ENCODE measurements at regions not wholly inside any gene's neighbourhood (a gene's known extent, or its start where the extent isn't known, plus 50 kb on each side); places are given as distances from the start of the nearest gene placed in this dataset.
A peak's percentile ranks its signal among the peaks of the same experiment; 100 is the strongest.
"Not testable (repeated sequence)": the region's sequence is repeated elsewhere in the genome, so short reads cannot be mapped to it uniquely, and the experiment has no call there.

DNA sequence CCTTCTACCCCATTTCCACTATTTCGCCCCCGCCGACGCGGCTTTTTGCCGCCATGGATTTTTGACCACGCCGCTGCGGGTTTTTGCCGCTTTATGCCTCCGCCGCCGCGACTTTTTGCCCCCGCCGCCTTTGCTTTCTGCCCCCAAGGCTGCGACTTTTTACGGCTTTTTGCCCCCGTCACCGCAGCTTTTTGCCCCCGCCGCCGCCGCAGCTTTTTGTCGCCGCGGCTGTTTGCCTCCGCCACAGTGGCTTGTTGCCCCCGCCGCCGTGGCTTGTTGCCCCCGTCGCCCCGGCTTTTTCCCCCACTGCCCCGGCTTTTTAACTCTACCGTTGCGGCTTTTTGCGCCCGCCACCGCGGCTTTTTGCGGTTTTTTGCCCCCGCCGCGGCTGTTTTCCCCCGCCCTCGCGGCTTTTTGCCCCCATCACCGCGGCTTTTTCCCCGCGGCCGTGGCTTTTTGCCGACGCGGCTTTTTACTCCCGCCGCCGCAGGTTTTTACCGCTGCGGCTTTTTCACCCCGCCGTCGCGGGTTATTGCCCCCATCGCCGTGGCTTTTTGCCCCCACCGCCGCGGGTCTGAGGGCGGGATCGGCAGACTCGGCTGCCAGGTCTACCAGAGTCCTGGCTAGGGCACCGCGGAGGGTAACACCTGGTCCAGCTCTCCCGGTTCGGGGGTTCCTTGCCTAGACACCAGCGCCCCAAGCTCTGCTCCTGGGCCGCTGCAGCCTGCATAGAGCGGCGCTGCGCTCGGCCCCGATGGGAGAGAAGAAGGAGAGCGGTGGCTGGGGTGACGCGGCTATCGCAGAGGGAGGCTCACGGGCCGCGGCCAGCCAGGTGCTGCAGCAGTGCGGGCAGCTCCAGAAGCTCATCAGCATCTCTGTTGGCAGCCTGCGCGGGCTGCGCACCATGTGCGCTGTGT is 562.7 kb upstream of the WSB1 start:
- peak; percentile 1 for DNase-seq

DNA sequence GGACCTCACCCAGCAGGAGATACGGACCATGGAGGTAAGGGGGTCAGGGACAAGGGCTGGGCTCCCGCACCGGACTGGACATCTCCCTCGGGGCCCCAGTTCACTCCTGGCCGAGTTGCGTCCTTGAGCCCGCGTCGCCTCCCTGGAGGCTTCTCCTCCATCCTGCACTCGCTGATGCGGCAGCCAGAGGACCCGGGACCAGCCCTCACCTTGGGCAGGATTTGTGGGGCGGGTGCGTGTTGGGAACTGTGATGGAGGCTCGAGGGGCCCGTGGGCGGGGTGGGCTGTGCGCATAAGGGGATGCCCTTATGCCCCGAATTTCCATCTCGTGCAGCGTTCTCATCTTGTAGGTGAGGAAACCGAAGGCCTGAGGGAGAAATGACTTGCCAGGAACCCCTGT is 562.0 kb upstream of the WSB1 start:
- not testable (repeated sequence) for DNase-seq

DNA sequence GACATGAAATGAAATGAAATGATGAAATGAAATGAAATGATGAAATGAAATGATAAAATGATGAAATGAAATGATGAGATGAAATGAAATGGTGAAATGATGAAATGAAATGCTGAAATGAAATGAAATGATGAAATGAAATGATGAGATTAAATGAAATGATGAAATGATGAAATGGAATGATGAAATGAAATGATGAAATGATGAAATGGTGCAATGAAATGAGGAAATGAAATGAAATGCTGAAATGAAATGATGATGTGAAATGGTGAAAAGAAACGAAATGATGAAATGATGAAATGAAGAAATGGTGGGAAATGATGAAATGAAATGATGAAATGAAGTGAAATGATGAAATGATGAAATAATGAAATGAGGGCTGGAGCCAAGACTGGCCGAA is 559.1 kb upstream of the WSB1 start:
- DNase-seq, result not testable (repeated sequence)

DNA sequence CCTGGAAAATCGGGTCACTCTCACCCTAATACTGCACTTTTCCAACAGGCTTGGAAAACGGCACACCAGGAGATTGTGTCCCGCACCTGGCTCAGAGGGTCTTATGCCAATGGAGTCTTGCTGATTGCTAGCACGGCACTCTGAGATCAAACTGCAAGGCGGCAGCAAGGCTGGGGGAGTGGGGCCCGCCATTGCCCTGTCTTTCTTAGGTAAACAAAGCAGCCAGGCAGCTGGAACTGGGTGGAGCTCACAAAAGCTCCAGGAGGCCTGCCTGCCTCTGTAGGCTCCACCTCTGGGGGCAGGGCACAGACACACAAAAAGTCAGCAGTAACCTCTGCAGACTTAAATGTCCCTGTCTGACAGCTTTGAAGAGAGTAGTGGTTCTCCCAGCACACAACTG is 557.9 kb upstream of the WSB1 start:
- not testable (repeated sequence) for DNase-seq

DNA sequence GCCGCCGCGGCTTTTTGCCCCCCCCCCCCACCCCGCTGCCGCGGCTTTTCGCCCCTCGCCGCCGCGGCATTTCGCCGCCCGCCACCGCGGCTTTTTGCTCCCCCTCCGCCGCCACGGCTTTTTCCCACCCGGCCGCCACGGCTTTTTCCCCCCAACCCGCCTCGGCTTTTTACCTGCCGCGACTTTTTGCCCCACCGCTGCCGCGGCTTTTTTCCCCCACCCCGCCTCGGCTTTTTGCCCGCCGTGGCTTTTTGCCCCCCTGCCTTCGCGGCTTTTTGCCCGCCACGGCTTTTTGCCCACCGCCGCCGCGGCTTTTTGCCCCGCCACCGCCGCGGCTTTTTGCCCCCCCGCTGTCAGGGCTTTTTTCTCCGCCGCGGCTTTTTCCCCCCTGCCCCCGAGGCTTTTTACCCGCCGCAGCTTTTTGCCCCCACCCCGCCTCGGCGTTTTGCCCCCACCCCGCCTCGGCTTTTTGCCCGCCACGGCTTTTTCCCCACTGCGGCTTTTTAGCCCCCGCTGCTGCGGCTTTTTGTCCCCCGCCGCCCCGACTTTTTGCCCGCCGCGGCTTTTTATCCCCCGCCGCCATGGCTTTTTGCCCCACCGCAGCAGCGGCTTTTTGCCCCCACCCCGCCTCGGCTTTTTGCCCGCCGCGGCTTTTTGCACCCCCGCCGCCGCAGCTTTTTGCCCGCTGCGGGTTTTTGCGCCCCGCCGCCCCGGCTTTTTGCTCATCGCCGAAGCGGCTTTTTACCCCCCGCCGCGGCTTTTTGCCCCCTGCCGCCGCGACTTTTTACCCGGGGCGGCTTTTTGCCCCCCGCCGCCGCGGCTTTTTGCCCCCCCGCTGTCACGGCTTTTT is 527.8 kb upstream of the WSB1 start:
- no peak for DNase-seq

DNA sequence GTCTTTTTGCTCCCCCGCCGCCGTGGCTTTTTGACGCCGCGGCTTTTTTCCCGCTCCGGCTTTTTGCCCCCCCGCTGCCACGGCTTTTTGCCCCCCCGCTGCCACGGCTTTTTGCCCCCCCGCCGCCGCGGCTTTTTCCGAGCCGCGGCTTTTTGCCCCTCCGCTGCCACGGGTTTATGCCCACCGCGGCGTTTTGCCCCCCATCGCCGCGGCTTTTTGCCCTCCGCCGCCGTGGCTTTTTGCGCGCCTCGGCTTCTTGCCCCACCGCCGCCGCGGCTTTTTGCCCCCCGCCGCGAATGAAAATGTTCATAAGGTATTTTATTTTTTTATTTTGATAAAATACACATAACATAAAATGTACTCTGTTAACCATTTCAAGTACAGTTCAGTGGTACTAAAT is 527.2 kb upstream of the WSB1 start:
- no peak for DNase-seq

DNA sequence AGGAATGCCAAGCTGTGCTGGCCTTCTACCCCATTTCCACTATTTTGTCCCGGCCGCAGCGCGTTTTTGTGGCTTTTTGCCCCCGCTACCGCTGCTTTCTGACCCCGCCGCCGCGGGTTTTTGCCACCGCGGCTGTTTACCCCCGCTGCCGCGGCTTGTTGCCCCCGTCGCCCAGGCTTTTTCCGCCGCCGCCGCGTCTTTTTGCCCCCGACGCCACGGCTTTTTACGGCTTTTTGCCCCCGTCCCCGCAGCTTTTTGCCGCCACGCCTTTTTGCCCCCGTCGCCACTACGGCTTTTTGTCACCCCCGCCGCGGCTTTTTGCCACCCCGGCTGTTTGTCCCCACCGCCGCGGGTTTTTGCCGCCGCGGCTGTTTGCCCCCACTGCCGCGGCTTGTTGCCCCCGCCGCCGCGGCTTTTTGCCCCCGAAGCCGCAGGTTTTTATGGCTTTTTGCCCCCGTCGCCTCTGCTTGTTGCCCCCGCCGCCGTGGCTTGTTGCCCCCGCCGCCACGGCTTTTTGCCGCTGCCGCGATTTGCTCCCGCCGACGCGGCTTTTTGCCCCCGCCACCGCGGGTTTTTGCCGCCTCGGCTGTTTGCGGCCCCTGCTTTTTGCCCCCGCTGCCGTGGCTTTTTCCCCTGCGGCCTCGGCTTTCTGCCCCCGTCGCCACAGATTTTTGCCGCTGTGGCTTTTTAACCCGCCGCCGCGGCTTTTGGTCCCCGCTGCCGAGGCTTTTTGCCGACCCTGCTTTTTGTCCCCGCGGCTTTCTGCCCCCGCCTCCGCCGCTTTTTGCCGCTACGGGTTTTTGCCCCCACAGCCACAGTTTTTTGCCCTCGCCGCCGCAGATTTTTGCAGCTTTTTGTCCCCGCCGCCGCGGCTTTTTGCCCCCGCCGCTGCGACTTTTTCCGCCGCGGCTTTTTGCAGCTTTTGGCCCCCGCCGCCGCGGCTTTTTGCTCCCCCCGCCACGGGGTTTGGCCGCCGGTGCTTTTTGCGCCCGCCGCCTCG is 520.4 kb upstream of the WSB1 start:
- no peak for DNase-seq

DNA sequence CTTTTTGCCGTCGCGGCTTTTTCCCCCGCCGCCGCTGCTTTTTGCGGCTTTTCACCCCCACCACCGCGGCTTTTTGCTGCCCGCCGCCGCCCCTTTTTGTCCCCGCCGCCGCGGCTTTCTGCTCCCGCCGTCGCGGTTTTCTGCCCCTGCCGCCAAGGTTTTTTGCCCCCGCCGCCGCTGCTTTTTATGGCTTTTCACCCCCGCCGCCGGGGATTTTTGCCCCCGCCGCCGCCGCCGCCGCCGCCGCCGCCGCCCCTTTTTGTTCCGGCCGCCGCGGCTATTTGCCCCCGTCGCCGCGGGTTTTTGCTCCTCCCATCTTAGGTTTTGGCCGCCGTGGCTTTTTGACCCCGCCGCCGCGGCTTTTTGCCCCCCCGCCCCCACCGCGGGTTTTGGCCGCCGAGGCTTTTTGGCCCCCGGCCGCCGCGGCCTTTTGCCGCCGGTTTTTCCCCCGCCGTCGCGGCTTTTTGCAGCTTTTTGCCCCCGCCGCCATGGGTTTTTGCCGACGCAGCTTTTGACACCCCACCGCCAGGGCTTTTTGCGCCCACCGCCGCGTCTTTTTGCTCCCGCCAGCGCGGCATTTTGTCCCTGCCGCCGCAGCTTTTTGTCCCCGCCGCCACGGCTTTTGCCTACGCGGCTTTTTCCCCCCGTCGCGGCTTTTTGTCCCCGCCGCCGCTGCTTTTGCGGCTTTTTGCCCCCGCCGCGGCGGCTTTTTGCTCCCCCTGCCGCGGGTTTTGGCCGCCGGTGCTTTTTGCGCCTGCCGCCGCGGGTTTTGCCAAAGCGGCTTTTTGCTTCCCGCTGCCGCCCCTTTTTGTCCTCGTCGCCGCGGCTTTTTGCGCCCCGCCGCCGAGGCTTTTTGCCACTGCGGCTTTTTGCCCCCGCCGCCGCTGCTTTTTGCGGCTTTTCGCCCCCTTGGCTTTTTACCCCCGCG is 519.4 kb upstream of the WSB1 start:
- DNase-seq, result no peak

DNA sequence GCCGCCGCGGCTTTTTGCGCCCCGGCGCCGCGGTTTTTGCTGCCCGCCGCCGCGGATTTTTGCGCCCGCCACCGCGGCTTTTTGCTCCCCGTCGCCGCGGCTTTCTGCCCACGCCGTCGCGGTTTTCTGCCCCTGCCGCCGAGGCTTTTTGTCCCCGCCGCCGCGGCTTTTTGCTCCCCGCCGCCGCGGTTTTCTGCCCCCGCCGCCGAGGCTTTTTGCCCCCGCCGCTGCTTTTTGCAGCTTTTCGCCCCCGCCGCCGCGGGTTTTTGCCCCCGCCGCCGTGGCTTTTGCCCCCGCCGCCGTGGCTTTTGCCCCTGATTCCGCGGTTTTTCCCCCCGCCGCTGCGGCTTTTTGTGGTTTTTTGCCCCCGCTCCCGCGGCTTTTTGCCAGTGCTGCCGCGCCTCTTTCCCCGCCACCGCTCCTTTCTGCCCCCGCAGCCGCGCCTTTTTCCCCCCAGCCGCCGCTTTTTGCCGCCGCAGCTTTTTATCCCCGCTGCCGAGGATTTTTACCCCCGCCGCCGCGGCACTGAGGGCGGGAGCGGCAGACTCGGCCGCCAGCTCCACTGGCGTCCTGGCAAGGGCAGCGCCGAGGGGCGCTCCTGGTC is 518.6 kb upstream of the WSB1 start:
- DNase-seq, result no peak

DNA sequence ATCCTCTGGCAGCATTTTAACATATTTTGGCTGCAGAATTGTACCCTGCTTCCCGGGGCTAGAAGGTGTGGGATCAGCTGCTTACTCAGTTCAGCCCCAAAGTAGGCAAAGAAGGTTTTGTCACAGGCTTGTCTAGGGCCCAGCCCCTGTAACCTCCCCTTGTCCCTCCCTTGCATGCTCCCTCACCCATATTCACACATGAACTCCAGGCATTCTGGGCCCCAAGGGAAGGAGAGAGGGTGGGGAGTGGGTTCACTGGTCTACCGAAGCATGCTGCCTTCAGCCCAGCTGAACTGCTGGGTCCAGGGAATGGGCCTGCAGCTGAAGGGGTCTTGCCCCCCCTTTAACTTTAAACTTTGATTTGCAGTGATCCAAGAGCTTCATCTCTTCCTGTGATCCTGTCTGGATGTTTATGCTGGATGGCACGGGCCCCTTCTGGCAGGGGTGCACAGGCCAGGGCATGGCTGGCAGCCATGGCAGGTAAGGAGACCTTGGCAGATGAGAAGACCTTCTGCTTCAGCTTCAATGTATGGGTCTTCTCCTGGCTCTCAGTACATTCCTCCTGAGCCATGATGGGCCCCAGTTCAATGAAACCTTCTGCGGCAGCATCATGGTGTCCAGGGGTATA is 513.6 kb upstream of the WSB1 start:
- not testable (repeated sequence) for DNase-seq

DNA sequence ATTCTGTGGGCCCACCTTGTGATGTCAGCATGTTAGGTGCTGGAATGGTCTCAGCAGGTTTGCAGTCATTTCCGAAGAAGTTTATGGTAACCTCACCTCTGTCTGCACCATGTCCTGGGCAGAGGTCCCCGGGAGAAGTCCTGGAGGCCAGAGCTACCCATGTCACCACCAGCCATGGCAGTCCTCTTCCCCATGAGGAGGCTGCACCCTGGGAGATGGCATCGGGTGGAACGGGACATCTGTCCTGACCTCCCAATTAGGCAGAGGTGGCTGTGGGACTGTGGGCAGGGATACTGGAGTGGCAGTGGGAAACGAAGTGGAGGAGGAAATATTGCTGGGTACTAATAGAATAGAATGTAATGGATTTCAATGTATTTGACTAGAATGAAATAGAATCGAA is 511.8 kb upstream of the WSB1 start:
- no peak for DNase-seq

DNA sequence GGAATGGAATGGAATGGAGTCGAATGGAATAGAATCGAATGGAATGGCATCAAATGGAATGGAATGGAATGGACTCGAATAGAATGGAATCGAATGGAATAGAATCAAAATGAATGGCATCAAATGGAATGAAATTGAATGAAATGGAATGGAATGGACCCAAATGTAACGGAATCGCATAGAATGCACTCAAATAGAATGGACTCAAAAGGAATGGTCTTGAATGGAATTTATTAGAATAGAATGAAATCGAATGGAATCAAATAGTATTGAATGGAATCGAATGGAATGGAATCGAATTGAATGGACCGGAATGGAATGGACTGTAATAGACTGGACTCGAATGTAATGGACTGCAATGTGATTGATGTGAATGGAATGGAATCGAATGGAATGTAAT is 501.4 kb upstream of the WSB1 start:
- DNase-seq, result no peak

DNA sequence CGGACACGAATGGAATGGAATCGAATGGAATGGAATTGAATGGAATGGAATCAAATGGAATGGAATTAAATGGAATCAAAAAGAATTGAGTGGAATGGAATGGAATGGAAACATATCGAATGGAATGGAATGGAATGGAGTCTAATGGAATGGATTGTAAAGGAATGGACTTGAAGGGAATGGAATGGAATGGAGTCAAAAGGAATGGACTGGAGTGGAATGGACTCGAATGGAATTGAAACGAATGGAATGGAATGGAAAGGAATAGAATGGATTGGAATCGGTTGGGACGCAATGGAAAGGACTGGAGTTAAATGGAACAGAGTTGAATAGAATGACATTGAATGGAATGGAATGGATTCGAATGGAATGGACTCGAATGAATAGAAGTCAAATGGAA is 486.9 kb upstream of the WSB1 start:
- no peak for DNase-seq

DNA sequence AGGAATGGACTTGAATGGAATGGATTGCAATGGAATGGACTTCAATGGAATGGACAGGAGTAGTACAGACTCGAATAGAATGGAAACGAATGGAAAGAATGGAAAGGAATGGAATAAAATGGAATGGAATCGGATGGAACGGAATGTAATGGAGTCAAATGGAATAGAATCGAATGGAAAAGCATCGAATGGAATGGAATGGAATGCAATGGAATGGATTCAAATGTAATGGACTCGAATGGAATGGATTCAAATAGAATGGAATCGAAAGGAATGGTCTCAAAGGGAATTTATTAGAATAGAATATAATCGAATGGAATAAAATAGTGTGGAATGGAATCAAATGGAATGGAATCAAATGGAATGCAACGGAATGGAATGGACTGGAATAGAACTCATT is 484.9 kb upstream of the WSB1 start:
- no peak for DNase-seq

DNA sequence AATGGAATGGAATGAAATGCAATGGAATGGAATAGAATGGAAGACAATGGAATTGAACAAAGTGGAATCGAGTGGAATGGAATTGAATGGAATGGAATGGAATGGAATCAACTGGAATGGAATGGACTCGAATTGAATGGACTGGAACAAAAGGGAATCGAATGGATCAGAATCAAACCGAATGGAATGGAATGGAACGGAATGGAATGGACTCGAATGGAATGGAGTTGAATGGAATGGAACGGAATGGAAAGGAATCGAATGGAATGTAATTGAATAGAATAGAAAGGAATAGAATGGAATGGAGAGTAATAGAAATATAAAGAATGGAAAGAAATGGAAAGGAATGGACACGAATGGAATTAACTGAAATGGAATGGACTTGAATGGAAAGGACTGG is 475.2 kb upstream of the WSB1 start:
- no peak for DNase-seq

All from NCI-H748 treated with DMSO at 0.1 percent for 48 hours (cell line).